AG04449 (cell line): ENCODE measurements at regions not wholly inside any gene's neighbourhood (a gene's known extent, or its start where the extent isn't known, plus 50 kb on each side); places are given as distances from the start of the nearest gene placed in this dataset.
"Not testable (repeated sequence)": the region's sequence is repeated elsewhere in the genome, so short reads cannot be mapped to it uniquely, and the experiment has no call there.

Source experiments
- CTCF ChIA-PET: fragments of 350-600 bp; formaldehyde crosslinking; extraction: SDS; loops from one replicate; lab custom pipeline; 2021; ENCODE audit warnings: antibody characterized with exemption; lab: Yijun Ruan, JAX
- POLR2A ChIA-PET: fragments of 400-600, 350-600 bp; formaldehyde crosslinking; extraction: SDS; loops from one replicate; lab custom pipeline; 2020; ENCODE audit warnings: antibody characterized with exemption, inconsistent platforms; lab: Yijun Ruan, JAX
- DNase-seq: peaks from one replicate; pipeline ENCODE4 v3.0.0-alpha.2; 2010; ENCODE audit warnings: low read depth, low spot score
- H3K4me3 ChIP-seq: 2 replicates; pipeline ENCODE4 v1.5.1; 2011; ENCODE audit warnings: low read depth, mild to moderate bottlenecking, control low read depth, low read length
- TF ChIP-seq, protein P1 (sequence below): IDR thresholded peaks from one replicate; pipeline ENCODE4 v1.5.1; 2011; ENCODE audit warnings: mild to moderate bottlenecking, moderate library complexity, low read length, control low read depth, inconsistent platforms; ENCODE audit not compliant: insufficient read depth; ENCODE audit errors: missing control alignments

DNA sequence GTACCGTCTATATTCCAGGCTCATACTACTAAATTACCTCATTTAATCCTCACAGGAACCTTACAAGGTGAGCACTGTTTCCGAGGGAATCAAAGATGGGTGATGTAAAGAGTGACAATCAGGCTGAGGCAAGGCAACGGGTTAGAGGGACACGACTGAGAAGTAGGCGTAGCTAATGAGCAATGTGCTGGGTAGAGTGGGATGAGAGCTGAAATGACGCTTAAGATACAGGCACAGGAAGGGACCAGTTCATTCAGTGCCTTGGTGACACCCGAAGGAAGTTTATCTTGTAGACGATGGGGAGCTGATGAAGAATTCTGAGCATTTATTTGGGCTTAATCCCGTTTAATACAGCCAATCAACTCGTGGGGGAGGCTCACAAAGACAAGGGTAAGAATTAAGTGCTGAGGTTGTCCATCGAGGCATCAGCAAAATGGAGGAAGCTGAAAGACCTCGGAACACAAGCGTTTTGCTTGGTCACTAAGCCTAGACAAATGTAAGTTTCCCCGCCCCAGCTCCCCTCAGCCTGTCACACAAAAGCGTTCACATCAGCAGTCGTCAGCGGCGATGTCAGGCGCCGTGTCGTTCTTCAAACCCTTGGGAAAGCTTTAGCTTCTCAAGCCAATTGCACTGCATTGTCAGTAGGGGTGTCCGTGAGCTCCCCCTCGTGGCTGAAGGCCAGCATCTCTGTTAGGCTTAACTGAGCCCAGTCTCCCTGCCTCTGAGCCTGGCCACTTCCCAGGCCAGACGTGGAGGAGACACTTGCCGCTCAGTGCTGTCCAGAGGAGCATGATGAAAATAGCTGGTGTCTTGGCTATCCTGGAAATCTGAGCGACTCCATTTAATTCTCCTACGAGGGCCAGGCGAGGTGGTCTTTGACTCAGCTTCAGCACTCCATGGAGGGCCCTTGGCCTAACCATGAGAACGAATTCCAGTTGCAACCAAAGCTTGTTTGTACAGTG is 288.5 kb upstream of the G2E3 start:
- peak overlapping the region; percentile 47 for H3K4me3 ChIP-seq
- TF ChIP-seq, protein P1, sequence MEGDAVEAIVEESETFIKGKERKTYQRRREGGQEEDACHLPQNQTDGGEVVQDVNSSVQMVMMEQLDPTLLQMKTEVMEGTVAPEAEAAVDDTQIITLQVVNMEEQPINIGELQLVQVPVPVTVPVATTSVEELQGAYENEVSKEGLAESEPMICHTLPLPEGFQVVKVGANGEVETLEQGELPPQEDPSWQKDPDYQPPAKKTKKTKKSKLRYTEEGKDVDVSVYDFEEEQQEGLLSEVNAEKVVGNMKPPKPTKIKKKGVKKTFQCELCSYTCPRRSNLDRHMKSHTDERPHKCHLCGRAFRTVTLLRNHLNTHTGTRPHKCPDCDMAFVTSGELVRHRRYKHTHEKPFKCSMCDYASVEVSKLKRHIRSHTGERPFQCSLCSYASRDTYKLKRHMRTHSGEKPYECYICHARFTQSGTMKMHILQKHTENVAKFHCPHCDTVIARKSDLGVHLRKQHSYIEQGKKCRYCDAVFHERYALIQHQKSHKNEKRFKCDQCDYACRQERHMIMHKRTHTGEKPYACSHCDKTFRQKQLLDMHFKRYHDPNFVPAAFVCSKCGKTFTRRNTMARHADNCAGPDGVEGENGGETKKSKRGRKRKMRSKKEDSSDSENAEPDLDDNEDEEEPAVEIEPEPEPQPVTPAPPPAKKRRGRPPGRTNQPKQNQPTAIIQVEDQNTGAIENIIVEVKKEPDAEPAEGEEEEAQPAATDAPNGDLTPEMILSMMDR: peak; percentile 91
- ChIA-PET POLR2A (interaction anchor here (0.6 kb wide), 1 partner anchor 446 kb away, joined by 3 read pairs; no protein-coding TSS in a partner anchor), CTCF (interaction anchor here (0.7 to 11.5 kb wide), 37 partner anchors 9 to 1524 kb away, joined by 3 to 169 read pairs (median 4); partner anchors contain the start of gene SCFD1)
- DNase-seq: no peak

DNA sequence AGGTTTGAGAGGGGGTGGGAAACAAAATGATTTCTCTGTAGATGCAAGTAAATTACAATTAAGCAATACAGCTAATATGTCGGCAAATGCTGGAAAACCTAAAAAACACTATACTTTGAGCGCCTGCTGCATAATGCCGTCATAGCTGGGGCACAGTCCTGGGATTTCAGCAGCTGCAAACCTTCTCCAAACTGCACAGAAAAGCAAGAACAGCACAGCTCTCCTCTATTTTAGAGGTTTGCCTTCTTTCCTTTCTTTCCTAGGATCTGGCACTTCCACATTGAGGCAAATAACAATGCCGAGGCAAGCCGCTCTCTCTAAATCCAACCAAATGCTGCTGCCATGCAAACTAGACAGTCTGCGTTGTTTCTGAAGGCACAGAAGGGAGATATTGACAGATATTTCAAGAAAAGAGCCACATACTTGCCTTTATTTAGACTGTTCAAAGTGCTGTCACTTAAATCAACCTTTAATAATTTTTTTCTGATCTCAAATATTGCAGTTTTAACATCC is 287.1 kb upstream of the G2E3 start:
- no peak for DNase-seq
- ChIA-PET POLR2A (no interaction called here), CTCF (interaction anchor here (1.0 to 11.5 kb wide), 14 partner anchors 8 to 1521 kb away, joined by 3 to 169 read pairs (median 12); no protein-coding TSS in a partner anchor)
- no peak overlapping the region for H3K4me3 ChIP-seq
- TF ChIP-seq, protein P1: no peak

DNA sequence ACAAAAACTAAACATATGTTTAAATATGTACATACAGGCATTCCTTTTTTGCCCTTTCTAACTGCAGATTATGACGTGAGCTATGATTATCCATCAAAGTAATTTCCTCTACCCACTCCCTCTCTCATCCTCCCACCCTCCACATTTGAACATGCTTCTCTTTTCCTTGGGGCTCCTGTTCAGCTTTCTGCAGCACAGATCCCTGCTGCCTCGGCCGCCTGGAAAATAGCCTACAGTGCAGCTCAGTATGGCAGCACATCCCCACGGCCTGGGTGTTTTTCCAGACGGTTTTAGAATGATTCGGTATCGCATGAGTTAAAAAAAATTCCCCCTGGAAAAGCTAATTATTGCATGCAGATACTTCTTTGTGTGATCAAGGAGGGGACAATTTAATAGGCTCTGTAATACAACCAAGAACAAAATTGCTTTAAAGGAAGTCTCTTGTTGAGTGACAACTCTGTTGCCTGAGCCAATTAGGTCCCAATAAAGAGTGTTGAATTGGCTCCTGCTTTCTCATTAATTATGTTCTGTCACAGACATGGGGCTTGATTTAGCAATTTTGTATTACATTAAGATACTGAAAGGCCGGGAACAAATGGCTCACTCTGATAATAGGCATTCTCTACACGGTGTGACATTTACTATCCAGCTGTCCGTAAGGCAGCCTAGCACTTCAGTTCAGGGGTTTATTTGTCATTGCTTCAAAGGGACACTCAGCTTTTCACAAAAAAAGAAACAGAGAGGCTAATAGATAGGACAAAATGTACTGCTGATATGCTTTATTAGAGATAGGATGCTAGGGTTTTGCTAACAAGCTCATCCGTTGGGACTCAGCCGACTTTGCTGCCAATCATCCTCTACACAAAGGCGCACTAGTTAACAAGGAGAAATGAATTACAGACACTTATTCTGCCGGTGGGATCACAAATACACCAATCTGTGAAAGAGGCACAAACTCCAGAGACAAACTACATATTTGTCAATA is 285.8 kb upstream of the G2E3 start:
- POLR2A ChIA-PET: no interaction called here
- CTCF ChIA-PET: interaction anchor here (1.4 to 11.5 kb wide), 7 partner anchors 9 to 1516 kb away, joined by 3 to 169 read pairs (median 8); no protein-coding TSS in a partner anchor
- TF ChIP-seq, protein P1: no peak
- no peak overlapping the region for H3K4me3 ChIP-seq
- no peak for DNase-seq

DNA sequence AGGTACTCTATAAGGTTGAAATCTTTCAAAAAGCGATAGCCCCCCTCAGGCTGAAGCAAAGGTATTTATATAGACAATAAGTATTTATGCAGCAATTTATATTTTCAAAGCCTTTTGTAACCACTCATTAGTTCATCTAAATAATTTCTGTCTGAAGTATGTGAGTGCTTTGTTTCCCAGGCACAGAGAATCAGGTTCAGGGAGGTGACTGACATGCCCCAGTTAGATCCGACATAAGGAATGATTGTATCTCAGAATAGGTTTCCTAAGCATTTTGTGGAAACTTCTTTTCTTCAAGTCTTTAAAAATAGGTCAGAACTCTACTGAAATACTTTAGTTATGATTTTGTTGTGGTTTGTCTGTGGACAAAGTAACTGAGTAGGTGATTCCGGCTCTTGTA is 283.4 kb upstream of the G2E3 start:
- ChIA-PET POLR2A (no interaction called here), CTCF (interaction anchor here (11.5 kb wide), 1 partner anchor 9 kb away, joined by 169 read pairs; no protein-coding TSS in a partner anchor)
- H3K4me3 ChIP-seq: no peak overlapping the region
- DNase-seq: no peak
- TF ChIP-seq, protein P1: no peak

DNA sequence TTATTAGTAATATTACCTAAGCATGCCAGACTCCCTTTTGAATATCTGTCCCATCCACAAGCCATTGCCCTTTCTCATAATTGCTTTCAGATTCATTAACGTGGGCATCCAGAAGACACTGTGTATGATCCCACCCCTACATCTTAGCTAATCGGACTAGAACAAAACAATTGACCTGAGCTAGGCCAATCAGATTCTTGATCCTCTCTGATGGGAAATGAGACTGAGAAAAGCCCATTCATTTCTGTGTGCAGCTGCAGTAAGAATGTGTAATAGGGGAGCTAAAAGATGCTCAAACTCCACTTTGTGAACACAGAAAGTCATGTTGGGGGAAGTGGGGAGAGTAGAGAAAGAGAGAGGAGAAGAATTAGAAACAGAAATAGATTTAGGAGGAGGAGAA is 281.7 kb upstream of the G2E3 start:
- H3K4me3 ChIP-seq: no peak overlapping the region
- CTCF ChIA-PET: interaction anchor here (0.9 to 1.1 kb wide), 3 partner anchors 9 to 11 kb away, joined by 3 read pairs; no protein-coding TSS in a partner anchor
- TF ChIP-seq, protein P1: no peak
- POLR2A ChIA-PET: no interaction called here
- DNase-seq: no peak

DNA sequence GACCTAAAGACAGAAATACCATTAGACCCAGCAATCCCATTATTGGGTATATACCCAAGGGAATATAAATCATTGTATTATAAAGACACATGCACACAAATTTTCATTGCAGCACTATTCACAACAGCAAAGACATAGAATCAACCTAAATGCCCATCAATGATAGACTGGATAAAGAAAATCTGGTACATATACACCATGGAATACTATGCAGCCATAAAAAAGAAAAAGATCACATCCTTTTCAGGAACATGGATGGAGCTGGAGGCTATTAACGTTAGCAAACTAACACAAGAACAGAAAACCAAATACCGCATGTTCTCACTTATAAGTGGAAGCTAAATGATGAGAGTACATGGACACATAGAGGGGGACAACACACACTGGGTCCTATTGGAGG is 280.1 kb upstream of the G2E3 start:
- H3K4me3 ChIP-seq, DNase-seq, POLR2A ChIA-PET: not testable (repeated sequence)
- CTCF ChIA-PET: interaction anchor here (2.3 kb wide), 1 partner anchor 8 kb away, joined by 10 read pairs; no protein-coding TSS in a partner anchor
